Progenitor cell of endocrine pancreas (in vitro differentiated cells): ENCODE measurements at regions not wholly inside any gene's neighbourhood (a gene's known extent, or its start where the extent isn't known, plus 50 kb on each side); places are given as distances from the start of the nearest gene placed in this dataset.

Source experiments
- DNase-seq: peaks from one replicate; pipeline ENCODE4 v3.0.0; 2021; ENCODE audit warnings: low spot score; ENCODE audit not compliant: unreplicated experiment
- H3K27ac Mint-ChIP-seq: 2 replicates; pipeline ENCODE4 v1.8.0; 2021; ENCODE audit warnings: mild to moderate bottlenecking, moderate library complexity, mixed read lengths
- H3K27me3 Mint-ChIP-seq: 2 replicates; pipeline ENCODE4 v1.8.0; 2021; ENCODE audit warnings: mixed read lengths
- H3K36me3 Mint-ChIP-seq: 2 replicates; pipeline ENCODE4 v1.8.0; 2022; ENCODE audit warnings: mixed read lengths; ENCODE audit not compliant: insufficient read depth
- H3K4me1 Mint-ChIP-seq: 2 replicates; pipeline ENCODE4 v1.8.0; 2021; ENCODE audit warnings: low read depth, mixed read lengths
- H3K4me3 Mint-ChIP-seq: 2 replicates; pipeline ENCODE4 v1.8.0; 2021; ENCODE audit warnings: low read depth, mild to moderate bottlenecking, moderate library complexity, mixed read lengths
- H3K9me3 Mint-ChIP-seq: 2 replicates; pipeline ENCODE4 v1.8.0; 2021; ENCODE audit warnings: low read depth, mixed read lengths
- CTCF ChIP-seq: fragments of 200-600 bp; sonication (generic); IDR thresholded peaks from one replicate; pipeline ENCODE4 v1.5.0; 2021; ENCODE audit warnings: antibody characterized with exemption, mild to moderate bottlenecking; ENCODE audit not compliant: unreplicated experiment

DNA sequence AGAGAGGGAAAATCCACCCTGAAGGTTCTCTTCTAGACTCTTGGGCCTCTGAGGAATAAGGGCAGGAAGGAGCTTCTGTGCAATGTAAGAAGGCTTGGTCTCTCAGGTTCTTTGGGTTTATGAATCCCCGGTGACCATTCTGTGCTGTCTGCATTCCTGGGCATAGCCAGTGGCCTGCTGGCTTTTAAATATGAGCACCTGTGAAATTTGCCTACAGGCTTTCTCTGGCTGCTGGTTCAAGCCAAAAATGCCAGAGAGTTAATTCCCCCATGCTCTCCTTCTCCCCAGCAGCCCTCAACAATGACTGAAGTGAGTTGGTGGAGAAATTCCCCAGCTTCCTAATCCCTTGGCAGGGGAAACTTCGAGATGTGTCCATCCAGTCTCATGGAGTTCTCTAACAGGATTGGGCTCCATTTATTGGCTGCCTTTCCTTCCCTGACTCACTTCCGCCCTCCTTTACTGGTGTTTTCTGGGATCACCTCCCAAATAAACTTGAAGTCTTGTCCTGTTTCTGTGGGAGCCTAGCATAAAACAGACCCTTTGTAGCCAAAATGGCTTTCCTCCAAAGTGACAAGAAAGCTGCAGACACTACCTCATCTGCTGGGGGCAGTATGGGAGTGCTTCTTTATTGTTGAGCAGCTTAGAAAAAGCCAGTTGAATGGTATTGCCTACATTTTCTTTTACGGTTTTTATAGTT lies 179.4 kb upstream of the CASK start:
- no peak for TF ChIP-seq CTCF
- no peak for DNase-seq
- H3K27me3 Mint-ChIP-seq, result no peaks in the 10 kb centered on the region
- no peaks in the 10 kb centered on the region for H3K4me1 Mint-ChIP-seq
- H3K9me3 Mint-ChIP-seq, result peaks cover 14% of the 10 kb centered on the region
- H3K4me3 Mint-ChIP-seq, result no peak overlapping the region
- no peak overlapping the region for H3K27ac Mint-ChIP-seq
- no peaks in the 10 kb centered on the region for H3K36me3 Mint-ChIP-seq

DNA sequence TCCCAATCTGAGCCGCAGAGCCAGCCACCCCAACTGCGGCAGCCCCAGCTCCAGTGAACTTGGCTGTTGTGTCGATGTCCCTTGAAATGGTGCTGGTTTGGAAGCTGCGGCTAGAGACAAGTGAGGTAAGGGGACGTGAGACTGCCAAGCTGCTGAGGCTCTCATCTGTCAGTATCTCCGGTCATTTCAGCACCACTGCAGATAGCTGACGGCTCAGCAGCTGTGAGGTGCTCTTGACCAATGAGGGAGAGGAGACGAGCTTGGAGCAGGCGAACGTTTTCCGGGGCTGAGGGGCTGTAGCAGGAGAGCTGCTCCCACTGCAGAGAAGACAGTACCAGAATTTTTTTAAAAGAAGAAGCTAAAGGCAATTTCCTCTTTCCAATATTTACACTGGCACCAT lies 175.5 kb upstream of the CASK start:
- TF ChIP-seq CTCF, result no peak
- Mint-ChIP-seq H3K9me3 (peaks cover 14% of the 10 kb centered on the region), H3K4me1 (no peaks in the 10 kb centered on the region), H3K27ac (no peak overlapping the region), H3K36me3 (no peaks in the 10 kb centered on the region), H3K4me3 (no peak overlapping the region), H3K27me3 (no peaks in the 10 kb centered on the region)
- DNase-seq, result no peak

DNA sequence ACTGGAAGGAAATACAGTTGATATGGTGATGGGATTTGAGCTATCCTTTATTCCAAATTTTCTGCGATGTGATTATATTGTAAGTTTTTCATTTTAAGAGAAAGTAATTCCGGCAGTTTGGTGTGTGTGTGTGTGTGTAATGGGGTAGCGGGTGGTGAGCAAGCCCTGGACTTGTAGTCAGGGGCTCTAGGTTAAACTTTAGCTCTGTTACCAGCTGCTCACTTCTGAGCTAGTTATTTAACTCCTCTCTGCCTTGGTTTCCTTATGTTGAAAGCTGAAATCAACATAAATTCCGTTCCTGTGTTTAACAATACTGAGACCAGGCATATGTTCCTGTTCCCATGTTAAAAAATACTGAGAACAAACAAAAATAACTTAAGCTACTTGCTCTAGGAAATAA lies 174.1 kb upstream of the CASK start:
- Mint-ChIP-seq H3K4me1 (no peaks in the 10 kb centered on the region), H3K36me3 (no peaks in the 10 kb centered on the region), H3K4me3 (no peak overlapping the region), H3K27me3 (no peaks in the 10 kb centered on the region), H3K27ac (no peak overlapping the region), H3K9me3 (peaks cover 10% of the 10 kb centered on the region)
- TF ChIP-seq CTCF, result no peak
- no peak for DNase-seq

- no peak for TF ChIP-seq CTCF
- Mint-ChIP-seq H3K36me3 (no peaks in the 10 kb centered on the region), H3K4me3 (no peak overlapping the region), H3K27me3 (no peaks in the 10 kb centered on the region), H3K4me1 (no peaks in the 10 kb centered on the region), H3K9me3 (peaks cover 10% of the 10 kb centered on the region), H3K27ac (no peak overlapping the region)
- DNase-seq, result no peak
Observed at GRCh38 chrX:42096265-42096920, 173.0 kb upstream of the CASK start.

- H3K36me3 Mint-ChIP-seq, result no peaks in the 10 kb centered on the region
- no peak for DNase-seq
- peaks cover 10% of the 10 kb centered on the region for H3K9me3 Mint-ChIP-seq
- H3K27ac Mint-ChIP-seq, result no peak overlapping the region
- peaks cover 6% of the 10 kb centered on the region for H3K4me1 Mint-ChIP-seq
- no peak for TF ChIP-seq CTCF
- no peak overlapping the region for H3K4me3 Mint-ChIP-seq
- no peaks in the 10 kb centered on the region for H3K27me3 Mint-ChIP-seq
Observed at GRCh38 chrX:42094218-42094617, 170.9 kb upstream of the CASK start.
